H9 (cell line): ENCODE measurements at regions not wholly inside any gene's neighbourhood (a gene's known extent, or its start where the extent isn't known, plus 50 kb on each side); places are given as distances from the start of the nearest gene placed in this dataset.

Experiments
- DNase-seq: peaks from one replicate; pipeline ENCODE4 v3.0.0-alpha.2; 2017
- H2AFZ ChIP-seq: one replicate; pipeline ENCODE4 v1.6.1; 2013; ENCODE audit warnings: mild to moderate bottlenecking, low read length, control low read depth, moderate library complexity
- H2AK5ac ChIP-seq: 2 replicates; pipeline ENCODE4 v1.6.1; 2013; ENCODE audit warnings: low read length, control low read depth, mixed read lengths; ENCODE audit not compliant: insufficient read length
- H2BK120ac ChIP-seq: one replicate; pipeline ENCODE4 v1.6.1; 2013; ENCODE audit warnings: low read depth, mild to moderate bottlenecking, low read length, control low read depth, inconsistent platforms; ENCODE audit not compliant: poor library complexity, severe bottlenecking
- H2BK12ac ChIP-seq: 2 replicates; pipeline ENCODE4 v1.6.1; 2013; ENCODE audit warnings: low read length, control low read depth, mixed read lengths, low read depth; ENCODE audit not compliant: insufficient read length
- H2BK15ac ChIP-seq: 2 replicates; pipeline ENCODE4 v1.6.1; 2013; ENCODE audit warnings: low read depth, low read length, control low read depth
- H2BK20ac ChIP-seq: one replicate; pipeline ENCODE4 v1.6.1; 2013; ENCODE audit warnings: low read depth, mild to moderate bottlenecking, low read length, control low read depth, inconsistent platforms; ENCODE audit not compliant: poor library complexity, severe bottlenecking
- H2BK5ac ChIP-seq: 2 replicates; pipeline ENCODE4 v1.6.1; 2013; ENCODE audit warnings: low read length, control low read depth, mixed read lengths; ENCODE audit not compliant: insufficient read length
- H3K14ac ChIP-seq: 2 replicates; pipeline ENCODE4 v1.6.1; 2013; ENCODE audit warnings: low read length, control low read depth; ENCODE audit not compliant: insufficient read depth
- H3K18ac ChIP-seq: 2 replicates; pipeline ENCODE4 v1.6.1; 2013; ENCODE audit warnings: low read depth, mild to moderate bottlenecking, mixed read lengths, low read length, control low read depth; ENCODE audit not compliant: insufficient read length
- H3K23ac ChIP-seq: 2 replicates; pipeline ENCODE4 v1.6.1; 2013; ENCODE audit warnings: low read length, control low read depth, mixed read lengths, low read depth; ENCODE audit not compliant: insufficient read length
- H3K23me2 ChIP-seq: 2 replicates; pipeline ENCODE4 v1.6.1; 2013; ENCODE audit warnings: low read depth, mild to moderate bottlenecking, mixed read lengths, low read length, control low read depth; ENCODE audit not compliant: insufficient read length, poor library complexity, severe bottlenecking
- H3K27ac ChIP-seq: 2 replicates; pipeline ENCODE4 v1.5.1; 2013; ENCODE audit warnings: low read length, control low read depth, mixed read lengths, low read depth; ENCODE audit not compliant: insufficient read length
- H3K27me3 ChIP-seq: 2 replicates; pipeline ENCODE4 v1.6.1; 2013; ENCODE audit warnings: low read length, control low read depth, inconsistent platforms; ENCODE audit not compliant: insufficient read depth
- H3K4ac ChIP-seq: 2 replicates; pipeline ENCODE4 v1.6.1; 2013; ENCODE audit warnings: low read depth, mild to moderate bottlenecking, control low read depth, inconsistent platforms, low read length, moderate library complexity
- H3K4me1 ChIP-seq: 2 replicates; pipeline ENCODE4 v1.6.1; 2013; ENCODE audit warnings: low read length, control low read depth, inconsistent platforms; ENCODE audit not compliant: insufficient read depth
- H3K4me2 ChIP-seq: 2 replicates; pipeline ENCODE4 v1.6.1; 2013; ENCODE audit warnings: low read length, control low read depth, mixed read lengths; ENCODE audit not compliant: insufficient read length, insufficient read depth
- H3K56ac ChIP-seq: 2 replicates; pipeline ENCODE4 v1.6.1; 2013; ENCODE audit warnings: low read depth, mild to moderate bottlenecking, mixed read lengths, low read length, control low read depth; ENCODE audit not compliant: insufficient read length
- H3K79me1 ChIP-seq: 2 replicates; pipeline ENCODE4 v1.6.1; 2013; ENCODE audit warnings: low read depth, mild to moderate bottlenecking, moderate library complexity, low read length, control low read depth, inconsistent platforms; ENCODE audit not compliant: insufficient read depth, poor library complexity, severe bottlenecking
- H3K79me2 ChIP-seq: 2 replicates; pipeline ENCODE4 v1.6.1; 2013; ENCODE audit warnings: low read length, control low read depth, inconsistent platforms; ENCODE audit not compliant: insufficient read depth
- H3K9ac ChIP-seq: 2 replicates; pipeline ENCODE4 v1.6.1; 2013; ENCODE audit warnings: low read length, control low read depth, mixed read lengths; ENCODE audit not compliant: insufficient read length; ENCODE audit errors: extremely low read depth
- H3K9me3 ChIP-seq: one replicate; pipeline ENCODE4 v1.6.1; 2013; ENCODE audit warnings: low read depth, low read length, inconsistent platforms; ENCODE audit not compliant: control insufficient read depth
- H3T11ph ChIP-seq: one replicate; pipeline ENCODE4 v1.6.1; 2013; ENCODE audit warnings: mild to moderate bottlenecking, low read length, control low read depth, inconsistent platforms
- H4K20me1 ChIP-seq: one replicate; pipeline ENCODE4 v1.6.1; 2013; ENCODE audit not compliant: control insufficient read depth, insufficient read length, insufficient read depth
- H4K5ac ChIP-seq: 2 replicates; pipeline ENCODE4 v1.6.1; 2013; ENCODE audit warnings: low read depth, mild to moderate bottlenecking, mixed read lengths, low read length, control low read depth; ENCODE audit not compliant: insufficient read length
- H4K8ac ChIP-seq: replicated peaks from 2 replicates; pipeline ENCODE4 v1.6.1; 2013; ENCODE audit warnings: low read length, control low read depth, mixed read lengths, low read depth; ENCODE audit not compliant: insufficient read length
- H4K91ac ChIP-seq: 2 replicates; pipeline ENCODE4 v1.6.1; 2013; ENCODE audit warnings: low read depth, mild to moderate bottlenecking, moderate library complexity, mixed read lengths, low read length, control low read depth; ENCODE audit not compliant: insufficient read length
- H3K27ac Mint-ChIP-seq, 3 experiments: 2 replicates in 2 of 3; 3 replicates in 1 of 3; pipeline ENCODE4 v1.8.0; 2020 to 2021; ENCODE audit warnings: mixed read lengths in 3 of 3, mild to moderate bottlenecking in 1 of 3, moderate library complexity in 1 of 3
- H3K27me3 Mint-ChIP-seq: 2 replicates; pipeline ENCODE4 v1.8.0; 2021; ENCODE audit warnings: low read depth, mild to moderate bottlenecking, moderate library complexity, mixed read lengths
- H3K36me3 Mint-ChIP-seq, 3 experiments: 2 replicates in 2 of 3; 3 replicates in 1 of 3; pipeline ENCODE4 v1.8.0; 2020 to 2021; ENCODE audit warnings: low read depth in 3 of 3, mixed read lengths in 3 of 3; ENCODE audit not compliant: insufficient read depth in 1 of 3
- H3K4me1 Mint-ChIP-seq, 2 experiments: 2 replicates each; pipeline ENCODE4 v1.8.0; 2020; ENCODE audit warnings: mixed read lengths in 2 of 2
- H3K4me3 Mint-ChIP-seq, 2 experiments: 2 replicates in 1 of 2; 3 replicates in 1 of 2; pipeline ENCODE4 v1.8.0; 2020 to 2021; ENCODE audit warnings: mild to moderate bottlenecking in 2 of 2, mixed read lengths in 2 of 2, moderate library complexity in 1 of 2
- H3K9me3 Mint-ChIP-seq, 2 experiments: 2 replicates in 1 of 2; 3 replicates in 1 of 2; pipeline ENCODE4 v1.8.0; 2020; ENCODE audit warnings: mild to moderate bottlenecking in 2 of 2, mixed read lengths in 2 of 2, moderate library complexity in 1 of 2
- CTCF ChIP-seq: fragments of 200-600 bp; sonication (generic); conservative IDR thresholded peaks from 3 replicates; pipeline ENCODE4 v1.8.0; 2021; ENCODE audit warnings: antibody characterized with exemption, mild to moderate bottlenecking
- WGBS: extraction: QIAGEN DNeasy Blood & Tissue Kit; methylation state at CpG from one replicate; pipeline ENCODE4 v1.1.7; 2013; ENCODE audit warnings: missing lambda C conversion rate, low lambda C conversion rate, mixed read lengths; ENCODE audit not compliant: insufficient read length; ENCODE audit errors: extremely low coverage; 5-methylcytosine and 5-hydroxymethylcytosine counted together

GRCh38 chr18:26697186-26697884 lies 149.0 kb upstream of the KCTD1 start:
- Histone ChIP-seq H3K9ac (no peak overlapping the region), H4K5ac (no peak overlapping the region), H4K20me1 (no peaks in the 10 kb centered on the region), H2BK15ac (no peak overlapping the region), H2AFZ (no peak overlapping the region), H4K91ac (no peak overlapping the region), H3K23me2 (no peaks in the 10 kb centered on the region), H2BK12ac (no peak overlapping the region), H2BK20ac (no peak overlapping the region), H2BK5ac (no peak overlapping the region), H4K8ac (no peak overlapping the region), H3K4me2 (no peak overlapping the region), H3K56ac (no peak overlapping the region), H3K18ac (no peak overlapping the region), H2BK120ac (no peak overlapping the region), H3K4me1 (no peaks in the 10 kb centered on the region), H2AK5ac (no peak overlapping the region), H3K9me3 (no peaks in the 10 kb centered on the region), H3K4ac (no peak overlapping the region), H3K27ac (no peak overlapping the region), H3K14ac (no peak overlapping the region), H3K23ac (no peak overlapping the region), H3K27me3 (peaks cover 22% of the 10 kb centered on the region; the same call in 1 of the 2 replicates), H3K79me2 (no peaks in the 10 kb centered on the region), H3T11ph (no peak overlapping the region), H3K79me1 (no peaks in the 10 kb centered on the region)
- Mint-ChIP-seq H3K27ac (no peak overlapping the region), H3K9me3 (peaks cover 0 to 5% of the 10 kb centered on the region in 2 experiments; a peak in 4 of 5 replicates), H3K27me3 (peaks cover 38% of the 10 kb centered on the region), H3K4me3 (no peak overlapping the region), H3K4me1 (no peaks in the 10 kb centered on the region), H3K36me3 (no peaks in the 10 kb centered on the region)
- no CpG with 5 or more reads among the region's 6 CpGs for WGBS
- no peak for DNase-seq
- no peak for TF ChIP-seq CTCF
